Astrocyte (in vitro differentiated cells and primary cell): ENCODE measurements at regions not wholly inside any gene's neighbourhood (a gene's known extent, or its start where the extent isn't known, plus 50 kb on each side); places are given as distances from the start of the nearest gene placed in this dataset.

Experiments used
- DNase-seq: peaks from one replicate; pipeline ENCODE4 v3.0.0-alpha.2; 2010; ENCODE audit warnings: low read depth
- FAIRE-seq: peaks from 2 replicates; lab custom pipeline; 2011; peaks lifted over from hg19 to GRCh38; lab: Jason Lieb, UNC
- H2AFZ ChIP-seq: 2 replicates; pipeline ENCODE4 v1.6.0; 2012; ENCODE audit warnings: low read depth, low read length, inconsistent platforms
- H3K27ac ChIP-seq: 2 replicates; pipeline ENCODE4 v1.5.1; 2011; ENCODE audit warnings: low read depth, low read length, inconsistent platforms
- H3K27me3 ChIP-seq: 2 replicates; pipeline ENCODE4 v1.6.0; 2011; ENCODE audit warnings: low read length, inconsistent platforms; ENCODE audit not compliant: insufficient read depth
- H3K36me3 ChIP-seq: 2 replicates; pipeline ENCODE4 v1.5.1; 2011; ENCODE audit warnings: low read length, inconsistent platforms; ENCODE audit not compliant: insufficient read depth
- H3K4me1 ChIP-seq: 2 replicates; pipeline ENCODE4 v1.5.1; 2011; ENCODE audit warnings: low read length, inconsistent platforms; ENCODE audit not compliant: insufficient read depth
- H3K4me2 ChIP-seq: 2 replicates; pipeline ENCODE4 v1.6.0; 2012; ENCODE audit warnings: low read length, inconsistent platforms
- H3K4me3 ChIP-seq: 2 replicates; pipeline ENCODE4 v1.5.1; 2011; ENCODE audit warnings: low read depth, mild to moderate bottlenecking, low read length, inconsistent platforms; ENCODE audit not compliant: insufficient read depth
- H3K79me2 ChIP-seq: 2 replicates; pipeline ENCODE4 v1.6.0; 2012; ENCODE audit warnings: mild to moderate bottlenecking, low read length, inconsistent platforms; ENCODE audit not compliant: insufficient read depth
- H3K9ac ChIP-seq: 2 replicates; pipeline ENCODE4 v1.6.0; 2012; ENCODE audit warnings: mild to moderate bottlenecking, low read length, inconsistent platforms
- H3K9me3 ChIP-seq: 2 replicates; pipeline ENCODE4 v1.5.1; 2012; ENCODE audit warnings: low read depth, mild to moderate bottlenecking, low read length, inconsistent platforms; ENCODE audit not compliant: insufficient read depth
- H4K20me1 ChIP-seq: 2 replicates; pipeline ENCODE4 v1.6.0; 2012; ENCODE audit warnings: low read length, inconsistent platforms; ENCODE audit not compliant: insufficient read depth
- H3K27ac Mint-ChIP-seq: one replicate; pipeline ENCODE4 v1.8.0; 2021; ENCODE audit warnings: mild to moderate bottlenecking, mixed read lengths; ENCODE audit not compliant: unreplicated experiment
- H3K27me3 Mint-ChIP-seq: one replicate; pipeline ENCODE4 v1.8.0; 2021; ENCODE audit warnings: low read depth, mixed read lengths; ENCODE audit not compliant: unreplicated experiment
- H3K36me3 Mint-ChIP-seq: one replicate; pipeline ENCODE4 v1.8.0; 2021; ENCODE audit warnings: low read depth, mixed read lengths; ENCODE audit not compliant: unreplicated experiment
- H3K4me1 Mint-ChIP-seq: one replicate; pipeline ENCODE4 v1.8.0; 2021; ENCODE audit warnings: low read depth, mixed read lengths; ENCODE audit not compliant: unreplicated experiment
- H3K4me3 Mint-ChIP-seq: one replicate; pipeline ENCODE4 v1.8.0; 2021; ENCODE audit warnings: mild to moderate bottlenecking, moderate library complexity, mixed read lengths; ENCODE audit not compliant: unreplicated experiment
- H3K9me3 Mint-ChIP-seq: one replicate; pipeline ENCODE4 v1.8.0; 2021; ENCODE audit warnings: mild to moderate bottlenecking, mixed read lengths; ENCODE audit not compliant: unreplicated experiment
- CTCF ChIP-seq: IDR thresholded peaks from 2 replicates; pipeline ENCODE4 v1.5.1; 2011; ENCODE audit warnings: low read depth, mild to moderate bottlenecking, inconsistent platforms, low read length, moderate library complexity; ENCODE audit not compliant: insufficient read depth
- EZH2 ChIP-seq: IDR thresholded peaks from 2 replicates; pipeline ENCODE4 v1.6.1; 2012; ENCODE audit warnings: mild to moderate bottlenecking, low read length, inconsistent platforms; ENCODE audit not compliant: insufficient read depth

GRCh38 chr4:147336252-147336651 lies 144.6 kb upstream of the EDNRA start:
- no peaks in the 10 kb centered on the region for H3K9me3 Mint-ChIP-seq
- H3K27ac ChIP-seq, result peak overlapping the region; percentile 6
- FAIRE-seq, result no peak

GRCh38 chr4:147339100-147339499 lies 141.8 kb upstream of the EDNRA start:
- Histone ChIP-seq H2AFZ (no peak overlapping the region), H3K9ac (no peak overlapping the region), H3K27ac (no peak overlapping the region), H3K79me2 (no peaks in the 10 kb centered on the region), H3K36me3 (no peaks in the 10 kb centered on the region), H3K4me1 (peaks cover 12% of the 10 kb centered on the region), H3K4me2 (no peak overlapping the region), H4K20me1 (no peaks in the 10 kb centered on the region), H3K27me3 (no peaks in the 10 kb centered on the region), H3K4me3 (no peak overlapping the region), H3K9me3 (no peaks in the 10 kb centered on the region)
- Mint-ChIP-seq H3K27ac (no peak overlapping the region), H3K27me3 (no peaks in the 10 kb centered on the region), H3K36me3 (no peaks in the 10 kb centered on the region), H3K4me3 (no peak overlapping the region), H3K9me3 (no peaks in the 10 kb centered on the region), H3K4me1 (peaks cover 33% of the 10 kb centered on the region)
- TF ChIP-seq CTCF (no peak), EZH2 (no peak)
- FAIRE-seq, result no peak
- DNase-seq, result peak; percentile 60

More at GRCh38 chr4:147336252-147336651, 144.6 kb upstream of the EDNRA start:
- Mint-ChIP-seq H3K36me3 (no peaks in the 10 kb centered on the region), H3K27me3 (no peaks in the 10 kb centered on the region), H3K4me3 (no peak overlapping the region), H3K4me1 (peaks cover 38% of the 10 kb centered on the region), H3K27ac (peak overlapping the region; percentile 36)
- Histone ChIP-seq H3K4me3 (no peak overlapping the region), H3K79me2 (no peaks in the 10 kb centered on the region), H3K9ac (no peak overlapping the region), H3K9me3 (no peaks in the 10 kb centered on the region), H3K36me3 (no peaks in the 10 kb centered on the region), H2AFZ (peak overlapping the region; percentile 32), H4K20me1 (no peaks in the 10 kb centered on the region), H3K4me2 (peak overlapping the region; percentile 18), H3K27me3 (no peaks in the 10 kb centered on the region), H3K4me1 (peaks cover 12% of the 10 kb centered on the region)
- no peak for DNase-seq
- TF ChIP-seq EZH2, result no peak
- no peak for TF ChIP-seq CTCF

GRCh38 chr4:147340111-147340510 lies 140.8 kb upstream of the EDNRA start:
- no peak overlapping the region for H3K9ac ChIP-seq
- no peak overlapping the region for H3K4me3 ChIP-seq
- no peak overlapping the region for H2AFZ ChIP-seq
- H3K27ac ChIP-seq, result peak overlapping the region; percentile 24
- H3K9me3 ChIP-seq, result no peaks in the 10 kb centered on the region
- H3K27me3 Mint-ChIP-seq, result no peaks in the 10 kb centered on the region
- no peak for TF ChIP-seq CTCF
- TF ChIP-seq EZH2, result no peak
- no peaks in the 10 kb centered on the region for H3K27me3 ChIP-seq
- no peaks in the 10 kb centered on the region for H3K9me3 Mint-ChIP-seq
- H3K4me1 Mint-ChIP-seq, result peaks cover 26% of the 10 kb centered on the region
- peak overlapping the region; percentile 49 for H3K27ac Mint-ChIP-seq
- no peak overlapping the region for H3K4me3 Mint-ChIP-seq
- H3K4me2 ChIP-seq, result peak overlapping the region; percentile 33
- DNase-seq (peak; percentile 83), FAIRE-seq (peak; percentile 65)
- no peaks in the 10 kb centered on the region for H3K79me2 ChIP-seq
- H4K20me1 ChIP-seq, result no peaks in the 10 kb centered on the region
- peaks cover 12% of the 10 kb centered on the region for H3K4me1 ChIP-seq
- no peaks in the 10 kb centered on the region for H3K36me3 Mint-ChIP-seq
- H3K36me3 ChIP-seq, result no peaks in the 10 kb centered on the region
